Heart left ventricle (tissue), 16 donors: ENCODE measurements at regions not wholly inside any gene's neighbourhood (a gene's known extent, or its start where the extent isn't known, plus 50 kb on each side); places are given as distances from the start of the nearest gene placed in this dataset.

Source experiments
- ATAC-seq, 4 donors: fragments of 200-7000 bp; cut with Tn5 transposase; one replicate each; pipeline ENCODE4 v1.9.1; 2020 to 2022; ENCODE audit warnings: moderate library complexity in 4 of 4, mild to moderate bottlenecking in 3 of 4, moderate number of reproducible peaks in 1 of 4
- DNase-seq, 5 donors: peaks; one replicate each; pipeline ENCODE4 v3.0.0-alpha.2; 2020
- H3K27ac ChIP-seq, 12 donors: fragments of 200-600 bp; sonication (generic) in 4 of 12; one replicate each; pipeline versions ENCODE4 v1.5.0 to v1.8.0; 2016 to 2022; ENCODE audit warnings: mild to moderate bottlenecking in 2 of 12
- H3K27me3 ChIP-seq, 9 donors: fragments of 200-600 bp; sonication (generic) in 2 of 9; one replicate each; pipeline versions ENCODE4 v1.5.1 to v1.8.0; 2016 to 2022; ENCODE audit warnings: mild to moderate bottlenecking in 3 of 9
- H3K36me3 ChIP-seq, 9 donors: fragments of 200-600 bp; sonication (generic) in 2 of 9; one replicate each; pipeline versions ENCODE4 v1.5.0 to v1.8.0; 2018 to 2022; ENCODE audit warnings: mild to moderate bottlenecking in 2 of 9
- H3K4me1 ChIP-seq, 12 donors: fragments of 200-600 bp; sonication (generic) in 4 of 12; one replicate each; pipeline versions ENCODE4 v1.5.0 to v1.8.0; 2016 to 2022; ENCODE audit warnings: mild to moderate bottlenecking in 3 of 12
- H3K4me3 ChIP-seq, 12 donors: fragments of 200-600 bp; sonication (generic) in 4 of 12; one replicate each; pipeline versions ENCODE4 v1.5.0 to v1.8.0; 2017 to 2022; ENCODE audit warnings: mild to moderate bottlenecking in 9 of 12, moderate library complexity in 4 of 12
- H3K9me3 ChIP-seq, 12 donors: fragments of 200-600 bp; sonication (generic) in 4 of 12; one replicate each; pipeline versions ENCODE4 v1.5.0 to v1.8.0; 2016 to 2022; ENCODE audit warnings: mild to moderate bottlenecking in 1 of 12
- POLR2A ChIP-seq, 2 donors: fragments of 450-650 bp; IDR thresholded peaks; one replicate each; pipeline ENCODE4 v1.6.1; 2017; ENCODE audit warnings: antibody characterized with exemption in 2 of 2, mild to moderate bottlenecking in 2 of 2, moderate library complexity in 2 of 2
- WGBS, 4 donors: extraction: QIAGEN DNeasy Blood & Tissue Kit in 2 of 4; methylation state at CpG; one replicate each; pipeline versions ENCODE4 v1.1.5 to v1.1.7; 2013 to 2018; 5-methylcytosine and 5-hydroxymethylcytosine counted together
- intact Hi-C, 10 donors: fragments of 100-400 bp; cut with DNase I; formaldehyde crosslinking; loops; one replicate each; pipeline versions ENCODE4 v1.11.1 to v1.14.2; 2022
- TF ChIP-seq, protein P1 (sequence below), 12 donors: fragments of 200-600 bp; sonication (generic) in 4 of 12; IDR thresholded peaks; one replicate each; pipeline versions ENCODE4 v1.5.0 to v1.8.0; 2018 to 2022; ENCODE audit warnings: antibody characterized with exemption in 12 of 12, mild to moderate bottlenecking in 5 of 12
- donor health status: ischemic (EF 13 %, LVEDD 7.1; RV severe dilation, severe dysfunction).
- donor health status: healthy with polysubstance abuse.
- donor health status: DM: no; HTN: yes; CAD: no.
- donor health status: DM: no; HTN: no; CAD: no.
- donor health status: ischemic (EF 25% LVEDD 6.9; RV normal size, moderate dysfunction).
- donor health status: ischemic (EF 25% LVEDD 5.7; RV mildly dilated, moderate dysfunction).
- donor health status: healthy.
- donor health status: DM: yes; HTN: yes; CAD: no.
- donor health status: ischemic (EF 35%, LVEDD 5.7; RV mildly dilated, moderate dysfunction).
- donor health status: nonischemic (EF 11% LVEDD 7.7; RV severe dilation, severe dysfunction).
- donor health status: DM: yes; HTN: yes; CAD: no.
- donor health status: PGD.
- donor health status: ischemic (EF 29% LVEDD 5.4; RV normal size, mild dysfunction).
- donor health status: nonischemic (EF 23%, LVEDD 6.1; RV moderate dilation, normal function).

GRCh38 chr2:42999856-43000241, 207.5 kb upstream of the HAAO start:
- Histone ChIP-seq H3K27ac (no peak overlapping the region), H3K9me3 (peaks cover 0 to 12% (median 3%) of the 10 kb centered on the region in 12 donors), H3K27me3 (no peaks in the 10 kb centered on the region), H3K36me3 (no peaks in the 10 kb centered on the region), H3K4me3 (no peak overlapping the region), H3K4me1 (peaks cover 0 to 9% (median 0%) of the 10 kb centered on the region in 12 donors)
- 82 to 91% (median 86%) methylated on average over 4 to 7 of the region's 7 CpGs for WGBS, 4 donors
- intact Hi-C loops = no loop called here
- no peak for TF ChIP-seq POLR2A (IDR thresholded peaks at IDR 0.05)
- TF ChIP-seq, protein P1, sequence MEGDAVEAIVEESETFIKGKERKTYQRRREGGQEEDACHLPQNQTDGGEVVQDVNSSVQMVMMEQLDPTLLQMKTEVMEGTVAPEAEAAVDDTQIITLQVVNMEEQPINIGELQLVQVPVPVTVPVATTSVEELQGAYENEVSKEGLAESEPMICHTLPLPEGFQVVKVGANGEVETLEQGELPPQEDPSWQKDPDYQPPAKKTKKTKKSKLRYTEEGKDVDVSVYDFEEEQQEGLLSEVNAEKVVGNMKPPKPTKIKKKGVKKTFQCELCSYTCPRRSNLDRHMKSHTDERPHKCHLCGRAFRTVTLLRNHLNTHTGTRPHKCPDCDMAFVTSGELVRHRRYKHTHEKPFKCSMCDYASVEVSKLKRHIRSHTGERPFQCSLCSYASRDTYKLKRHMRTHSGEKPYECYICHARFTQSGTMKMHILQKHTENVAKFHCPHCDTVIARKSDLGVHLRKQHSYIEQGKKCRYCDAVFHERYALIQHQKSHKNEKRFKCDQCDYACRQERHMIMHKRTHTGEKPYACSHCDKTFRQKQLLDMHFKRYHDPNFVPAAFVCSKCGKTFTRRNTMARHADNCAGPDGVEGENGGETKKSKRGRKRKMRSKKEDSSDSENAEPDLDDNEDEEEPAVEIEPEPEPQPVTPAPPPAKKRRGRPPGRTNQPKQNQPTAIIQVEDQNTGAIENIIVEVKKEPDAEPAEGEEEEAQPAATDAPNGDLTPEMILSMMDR (IDR thresholded peaks at IDR 0.05) = no peak
- DNase-seq (no peak), ATAC-seq (no peak)

DNA sequence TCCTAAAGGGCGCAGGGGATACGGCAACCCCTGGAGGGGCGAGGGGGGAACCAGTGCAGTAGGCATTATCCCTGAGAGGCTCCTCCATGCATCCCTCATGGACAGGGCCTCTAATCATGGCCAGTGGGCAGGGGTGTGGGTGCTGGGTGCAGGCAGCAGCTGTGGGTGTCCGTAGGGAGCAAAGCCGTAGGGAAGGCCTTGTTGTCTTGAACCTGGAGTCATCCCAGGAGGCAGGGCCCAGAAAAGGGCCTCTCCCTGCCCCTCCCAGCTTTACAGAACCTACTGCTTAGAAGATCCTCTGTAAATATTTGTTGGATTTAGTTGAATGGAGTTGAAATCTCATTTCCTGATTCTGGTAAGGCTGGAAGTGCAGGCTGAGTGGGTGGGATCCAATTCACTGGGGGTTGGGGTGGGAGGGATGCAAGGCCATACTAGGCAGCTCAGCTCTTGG, 207.0 kb upstream of the HAAO start:
- Histone ChIP-seq H3K36me3 (no peaks in the 10 kb centered on the region), H3K9me3 (peaks cover 0 to 12% (median 3%) of the 10 kb centered on the region in 12 donors), H3K4me3 (no peak overlapping the region), H3K27ac (no peak overlapping the region), H3K27me3 (no peaks in the 10 kb centered on the region), H3K4me1 (peaks cover 0 to 9% (median 0%) of the 10 kb centered on the region in 12 donors)
- intact Hi-C loops = no loop called here
- ATAC-seq (no peak), DNase-seq (no peak)
- TF ChIP-seq POLR2A (IDR thresholded peaks at IDR 0.05) = no peak
- TF ChIP-seq, protein P1 (IDR thresholded peaks at IDR 0.05) = no peak
- 77 to 89% (median 86%) methylated on average over 5 of the region's 5 CpGs for WGBS, 4 donors

DNA sequence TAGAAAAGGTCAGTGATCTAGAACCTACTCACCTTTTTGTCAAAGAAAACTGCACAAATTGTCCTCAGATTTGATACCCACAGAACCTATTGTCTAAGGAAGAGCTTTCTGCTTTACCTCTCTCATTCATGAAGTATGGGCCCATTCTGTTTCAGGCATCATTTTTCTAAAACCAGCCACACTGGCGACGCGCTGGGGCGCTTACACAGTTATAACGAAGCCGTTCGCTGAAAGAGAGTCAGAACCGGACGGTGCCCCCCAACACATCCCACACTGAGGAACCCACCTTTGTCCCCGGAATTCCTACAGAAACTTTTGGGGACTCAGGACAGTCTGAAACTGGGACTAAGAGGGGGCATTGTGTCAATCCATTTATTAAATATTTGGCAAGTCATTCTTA, 206.3 kb upstream of the HAAO start:
- Histone ChIP-seq H3K36me3 (no peaks in the 10 kb centered on the region), H3K4me1 (peaks cover 0 to 9% (median 0%) of the 10 kb centered on the region in 12 donors), H3K27ac (no peak overlapping the region), H3K27me3 (no peaks in the 10 kb centered on the region), H3K4me3 (no peak overlapping the region), H3K9me3 (peaks cover 0 to 12% (median 3%) of the 10 kb centered on the region in 12 donors)
- ATAC-seq = no peak
- no peak for DNase-seq
- intact Hi-C loops = no loop called here
- no peak for TF ChIP-seq POLR2A (IDR thresholded peaks at IDR 0.05)
- TF ChIP-seq, protein P1 (IDR thresholded peaks at IDR 0.05) = no peak
- 98 to 99% (median 98%) methylated on average over 10 of the region's 10 CpGs for WGBS, 4 donors

- 91 to 97% (median 92%) methylated on average over 4 of the region's 4 CpGs for WGBS, 4 donors
- peak in 1 of 5 donors; percentile 4 for DNase-seq
Observed at GRCh38 chr2:42996528-42996927, 204.1 kb upstream of the HAAO start.

More at GRCh38 chr2:42996528-42996927, 204.1 kb upstream of the HAAO start:
- H3K9me3 ChIP-seq = peaks cover 0 to 12% (median 3%) of the 10 kb centered on the region in 12 donors
- intact Hi-C loops = no loop called here
- no peak for TF ChIP-seq POLR2A (IDR thresholded peaks at IDR 0.05)
- H3K27ac ChIP-seq = no peak overlapping the region
- H3K36me3 ChIP-seq = no peaks in the 10 kb centered on the region
- ATAC-seq = no peak
- peaks cover 0 to 9% (median 0%) of the 10 kb centered on the region in 12 donors for H3K4me1 ChIP-seq
- H3K4me3 ChIP-seq = no peak overlapping the region
- no peaks in the 10 kb centered on the region for H3K27me3 ChIP-seq
